ENCODE measurements at regions not wholly inside any gene's neighbourhood (a gene's known extent, or its start where the extent isn't known, plus 50 kb on each side); places are given as distances from the start of the nearest gene placed in this dataset.

DNA sequence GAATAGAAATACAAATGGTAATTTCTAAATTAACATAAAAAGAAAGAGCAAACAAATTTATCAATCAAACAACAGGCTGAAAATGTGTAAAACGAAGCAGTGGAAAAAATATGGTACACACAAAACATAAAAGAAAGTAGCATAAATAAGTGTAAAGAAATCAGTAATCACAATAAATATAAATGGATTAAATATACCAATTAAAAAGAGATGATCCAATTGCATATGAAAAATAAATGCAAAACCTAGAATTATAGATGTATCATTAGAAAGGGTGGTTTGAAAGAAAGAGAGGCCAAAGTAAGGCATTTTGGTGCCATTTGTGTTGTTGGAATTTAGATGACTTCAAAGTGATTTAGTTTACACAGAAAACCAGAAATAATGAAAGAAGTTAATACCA is 202.2 kb downstream of the PTBP2 start:
- WGBS, 2 donors (ENCODE audit: extremely low coverage in 2 of 2, insufficient read length in 2 of 2, insufficient replicate concordance in 1 of 2): no CpG with 5 or more reads among the region's 1 CpG
- no peak for DNase-seq (ENCODE audit: low spot score)
- Histone ChIP-seq H3K4me3 (ENCODE audit: low read length in 2 of 2) (no peak overlapping the region), H3K36me3 (replicated peaks in 1 of 2; ENCODE audit: control insufficient read depth in 2 of 2, insufficient read depth in 2 of 2, low read length in 2 of 2) (no peaks in the 10 kb centered on the region), H2BK12ac (ENCODE audit: low read length) (no peak overlapping the region), H3K9me3 (replicated peaks in 1 of 2; ENCODE audit: control insufficient read depth in 2 of 2, insufficient read depth in 1 of 2, low read depth in 1 of 2, low read length in 2 of 2) (no peaks in the 10 kb centered on the region), H4K8ac (ENCODE audit: low read depth, low read length) (no peak overlapping the region), H3K14ac (ENCODE audit: low read length) (no peak overlapping the region), H3K27me3 (ENCODE audit: control insufficient read depth in 3 of 3, insufficient read depth in 3 of 3, low read depth in 1 of 3, low read length in 3 of 3) (no peaks in the 10 kb centered on the region), H3K23ac (ENCODE audit: low read depth, low read length, poor library complexity) (no peak overlapping the region), H3K4ac (ENCODE audit: low read length) (no peak overlapping the region), H2AFZ (ENCODE audit: low read length) (no peak overlapping the region), H3K4me1 (ENCODE audit: control insufficient read depth in 2 of 2, insufficient read depth in 1 of 2, low read depth in 1 of 2, low read length in 2 of 2) (peaks cover 0 to 3% of the 10 kb centered on the region in 2 donors), H2BK120ac (ENCODE audit: low read depth, low read length) (no peak overlapping the region), H3K18ac (ENCODE audit: low read length) (no peak overlapping the region), H3K27ac (replicated peaks; ENCODE audit: low read length) (no peak overlapping the region), H2BK15ac (ENCODE audit: low read length) (no peak overlapping the region), H2AK5ac (ENCODE audit: low read depth, low read length) (no peak overlapping the region), H3K9ac (ENCODE audit: low read depth, low read length, poor library complexity) (no peak overlapping the region), H2BK5ac (ENCODE audit: low read length) (no peak overlapping the region), H4K91ac (ENCODE audit: low read depth, low read length, poor library complexity) (no peak overlapping the region), H3K79me1 (ENCODE audit: low read depth, low read length) (no peaks in the 10 kb centered on the region), H3K4me2 (ENCODE audit: insufficient read depth, low read length, poor library complexity, severe bottlenecking) (no peak overlapping the region)

DNA sequence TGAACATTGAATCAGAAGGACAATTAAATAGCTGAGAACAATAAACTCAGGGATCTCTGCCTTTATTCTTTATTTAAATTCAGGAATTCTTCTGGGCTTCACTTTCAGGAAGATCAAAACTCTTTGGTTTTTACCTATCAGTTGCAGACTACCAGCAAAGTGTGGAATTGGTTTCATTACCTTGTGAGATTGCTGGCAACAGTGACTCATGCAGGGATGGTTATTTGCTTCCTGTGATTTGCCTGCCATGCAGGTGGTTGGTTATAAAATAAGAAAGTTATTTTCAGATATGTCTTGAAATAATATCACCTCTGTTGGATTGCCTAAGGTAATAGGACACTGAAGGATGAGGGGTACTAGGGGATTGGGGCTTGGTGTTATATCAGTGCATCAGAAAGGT is 204.6 kb downstream of the PTBP2 start:
- Histone ChIP-seq H3K9me3 (replicated peaks in 1 of 2; ENCODE audit: control insufficient read depth in 2 of 2, insufficient read depth in 1 of 2, low read depth in 1 of 2, low read length in 2 of 2) (no peaks in the 10 kb centered on the region), H3K4me3 (ENCODE audit: low read length in 2 of 2) (no peak overlapping the region), H3K36me3 (replicated peaks in 1 of 2; ENCODE audit: control insufficient read depth in 2 of 2, insufficient read depth in 2 of 2, low read length in 2 of 2) (no peaks in the 10 kb centered on the region), H3K4ac (ENCODE audit: low read length) (no peak overlapping the region), H3K18ac (ENCODE audit: low read length) (no peak overlapping the region), H3K27ac (replicated peaks; ENCODE audit: low read length) (no peak overlapping the region), H2BK15ac (ENCODE audit: low read length) (no peak overlapping the region), H4K8ac (ENCODE audit: low read depth, low read length) (no peak overlapping the region), H3K27me3 (ENCODE audit: control insufficient read depth in 3 of 3, insufficient read depth in 3 of 3, low read depth in 1 of 3, low read length in 3 of 3) (no peaks in the 10 kb centered on the region), H3K79me1 (ENCODE audit: low read depth, low read length) (no peaks in the 10 kb centered on the region), H2AFZ (ENCODE audit: low read length) (no peak overlapping the region), H3K9ac (ENCODE audit: low read depth, low read length, poor library complexity) (no peak overlapping the region), H2BK120ac (ENCODE audit: low read depth, low read length) (no peak overlapping the region), H3K4me1 (ENCODE audit: control insufficient read depth in 2 of 2, insufficient read depth in 1 of 2, low read depth in 1 of 2, low read length in 2 of 2) (peaks cover 0 to 3% of the 10 kb centered on the region in 2 donors), H4K91ac (ENCODE audit: low read depth, low read length, poor library complexity) (no peak overlapping the region), H3K4me2 (ENCODE audit: insufficient read depth, low read length, poor library complexity, severe bottlenecking) (no peak overlapping the region), H2AK5ac (ENCODE audit: low read depth, low read length) (no peak overlapping the region), H2BK12ac (ENCODE audit: low read length) (no peak overlapping the region), H3K14ac (ENCODE audit: low read length) (no peak overlapping the region), H2BK5ac (ENCODE audit: low read length) (no peak overlapping the region), H3K23ac (ENCODE audit: low read depth, low read length, poor library complexity) (no peak overlapping the region)
- no peak for DNase-seq (ENCODE audit: low spot score)

DNA sequence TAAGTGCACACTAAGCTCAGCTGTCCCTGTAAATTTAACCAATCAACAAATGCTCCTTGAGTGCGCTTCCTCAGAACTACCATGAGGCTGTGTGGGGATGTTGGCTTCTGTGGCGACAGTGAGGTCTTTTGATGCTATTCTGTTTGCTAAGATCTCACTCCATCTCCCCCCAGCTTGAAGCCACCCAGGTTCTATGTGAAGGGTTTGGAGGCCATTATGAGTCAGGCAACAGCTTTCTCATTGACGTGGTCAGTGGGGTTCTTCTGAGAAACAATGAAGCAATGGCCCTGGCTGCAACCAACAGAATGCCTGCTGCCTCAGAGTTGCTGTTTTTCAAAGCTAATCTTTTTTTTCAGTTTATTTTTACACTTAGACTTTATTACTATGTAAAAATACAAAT is 205.5 kb downstream of the PTBP2 start:
- H3K79me1 ChIP-seq (ENCODE audit: low read depth, low read length): no peaks in the 10 kb centered on the region
- no peak overlapping the region for H2BK5ac ChIP-seq (ENCODE audit: low read length)
- no peak overlapping the region for H2BK12ac ChIP-seq (ENCODE audit: low read length)
- H4K8ac ChIP-seq (ENCODE audit: low read depth, low read length): no peak overlapping the region
- no peak overlapping the region for H3K4me3 ChIP-seq (ENCODE audit: low read length in 2 of 2)
- no peaks in the 10 kb centered on the region for H3K9me3 ChIP-seq (replicated peaks in 1 of 2; ENCODE audit: control insufficient read depth in 2 of 2, insufficient read depth in 1 of 2, low read depth in 1 of 2, low read length in 2 of 2)
- H2AFZ ChIP-seq (ENCODE audit: low read length): no peak overlapping the region
- H3K18ac ChIP-seq (ENCODE audit: low read length): no peak overlapping the region
- no peak overlapping the region for H3K27ac ChIP-seq (replicated peaks; ENCODE audit: low read length)
- no peak overlapping the region for H2BK120ac ChIP-seq (ENCODE audit: low read depth, low read length)
- H3K14ac ChIP-seq (ENCODE audit: low read length): no peak overlapping the region
- no peak overlapping the region for H4K91ac ChIP-seq (ENCODE audit: low read depth, low read length, poor library complexity)
- no peaks in the 10 kb centered on the region for H3K36me3 ChIP-seq (replicated peaks in 1 of 2; ENCODE audit: control insufficient read depth in 2 of 2, insufficient read depth in 2 of 2, low read length in 2 of 2)
- H2AK5ac ChIP-seq (ENCODE audit: low read depth, low read length): no peak overlapping the region
- no peak overlapping the region for H3K23ac ChIP-seq (ENCODE audit: low read depth, low read length, poor library complexity)
- no peak overlapping the region for H3K4ac ChIP-seq (ENCODE audit: low read length)
- DNase-seq (ENCODE audit: low spot score): no peak
- no CpG with 5 or more reads among the region's 3 CpGs for WGBS, 2 donors (ENCODE audit: extremely low coverage in 2 of 2, insufficient read length in 2 of 2, insufficient replicate concordance in 1 of 2)
- H3K4me2 ChIP-seq (ENCODE audit: insufficient read depth, low read length, poor library complexity, severe bottlenecking): no peak overlapping the region
- H3K4me1 ChIP-seq (ENCODE audit: control insufficient read depth in 2 of 2, insufficient read depth in 1 of 2, low read depth in 1 of 2, low read length in 2 of 2): peaks cover 0 to 3% of the 10 kb centered on the region in 2 donors
- no peaks in the 10 kb centered on the region for H3K27me3 ChIP-seq (ENCODE audit: control insufficient read depth in 3 of 3, insufficient read depth in 3 of 3, low read depth in 1 of 3, low read length in 3 of 3)
- no peak overlapping the region for H2BK15ac ChIP-seq (ENCODE audit: low read length)
- no peak overlapping the region for H3K9ac ChIP-seq (ENCODE audit: low read depth, low read length, poor library complexity)

GRCh38 chr1:96931136-96931535 is 209.6 kb downstream of the PTBP2 start:
- H3K4me3 ChIP-seq (ENCODE audit: low read length in 2 of 2): no peak overlapping the region
- no peak overlapping the region for H3K4me2 ChIP-seq (ENCODE audit: insufficient read depth, low read length, poor library complexity, severe bottlenecking)
- H3K9me3 ChIP-seq (replicated peaks in 1 of 2; ENCODE audit: control insufficient read depth in 2 of 2, insufficient read depth in 1 of 2, low read depth in 1 of 2, low read length in 2 of 2): no peaks in the 10 kb centered on the region
- no peak for DNase-seq (ENCODE audit: low spot score)
- H3K23ac ChIP-seq (ENCODE audit: low read depth, low read length, poor library complexity): no peak overlapping the region
- no peak overlapping the region for H4K91ac ChIP-seq (ENCODE audit: low read depth, low read length, poor library complexity)
- H2BK12ac ChIP-seq (ENCODE audit: low read length): no peak overlapping the region
- H2BK15ac ChIP-seq (ENCODE audit: low read length): no peak overlapping the region
- no peak overlapping the region for H3K4ac ChIP-seq (ENCODE audit: low read length)
- H3K14ac ChIP-seq (ENCODE audit: low read length): no peak overlapping the region
- H2BK5ac ChIP-seq (ENCODE audit: low read length): no peak overlapping the region
- no peak overlapping the region for H2AK5ac ChIP-seq (ENCODE audit: low read depth, low read length)
- H3K79me1 ChIP-seq (ENCODE audit: low read depth, low read length): no peaks in the 10 kb centered on the region
- H3K27me3 ChIP-seq (ENCODE audit: control insufficient read depth in 3 of 3, insufficient read depth in 3 of 3, low read depth in 1 of 3, low read length in 3 of 3): no peaks in the 10 kb centered on the region
- no peak overlapping the region for H3K9ac ChIP-seq (ENCODE audit: low read depth, low read length, poor library complexity)
- H3K4me1 ChIP-seq (ENCODE audit: control insufficient read depth in 2 of 2, insufficient read depth in 1 of 2, low read depth in 1 of 2, low read length in 2 of 2): peaks cover 0 to 3% of the 10 kb centered on the region in 2 donors
- no peak overlapping the region for H2BK120ac ChIP-seq (ENCODE audit: low read depth, low read length)
- no peak overlapping the region for H2AFZ ChIP-seq (ENCODE audit: low read length)
- no peaks in the 10 kb centered on the region for H3K36me3 ChIP-seq (replicated peaks in 1 of 2; ENCODE audit: control insufficient read depth in 2 of 2, insufficient read depth in 2 of 2, low read length in 2 of 2)
- no peak overlapping the region for H4K8ac ChIP-seq (ENCODE audit: low read depth, low read length)
- no peak overlapping the region for H3K18ac ChIP-seq (ENCODE audit: low read length)
- H3K27ac ChIP-seq (replicated peaks; ENCODE audit: low read length): no peak overlapping the region

Measured in neuronal stem cell (in vitro differentiated cells).